Posterior vena cava (tissue), 2 donors: ENCODE measurements at regions not wholly inside any gene's neighbourhood (a gene's known extent, or its start where the extent isn't known, plus 50 kb on each side); places are given as distances from the start of the nearest gene placed in this dataset.
"Not testable (repeated sequence)": the region's sequence is repeated elsewhere in the genome, so short reads cannot be mapped to it uniquely, and the experiment has no call there.

Experiments used
- DNase-seq: peaks from one replicate; pipeline ENCODE4 v3.0.0-alpha.2; 2020; ENCODE audit warnings: low spot score
- intact Hi-C, 2 donors: fragments of 100-400 bp; cut with DNase I; formaldehyde crosslinking; loops; one replicate each; pipeline versions ENCODE4 v1.14.1 to v1.14.2; 2022 to 2023
- donor health status: DM: yes; HTN: yes; CAD: no.
- donor health status: DM: yes; HTN: yes; CAD: no.

DNA sequence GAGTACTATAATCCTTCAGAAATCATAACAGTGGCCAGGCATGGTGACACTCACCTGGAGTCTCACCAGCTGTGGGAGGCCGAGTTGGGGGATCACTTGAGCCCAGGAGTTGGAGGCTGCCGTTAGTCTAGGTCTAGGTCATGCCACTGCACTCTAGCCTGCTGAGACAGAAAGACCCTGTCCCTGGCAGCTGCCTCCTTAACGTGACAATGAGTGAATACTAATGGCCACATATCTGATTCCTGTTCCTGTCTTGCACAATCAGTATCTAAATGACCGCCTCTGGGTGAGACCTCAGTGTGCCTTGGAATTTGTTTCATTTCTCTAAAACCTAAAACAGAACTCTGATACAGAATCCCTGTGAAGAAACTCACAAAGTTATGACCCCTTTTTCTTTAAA is 131.0 kb upstream of the DAB2 start:
- no peak for DNase-seq
- intact Hi-C loops = no loop called here

DNA sequence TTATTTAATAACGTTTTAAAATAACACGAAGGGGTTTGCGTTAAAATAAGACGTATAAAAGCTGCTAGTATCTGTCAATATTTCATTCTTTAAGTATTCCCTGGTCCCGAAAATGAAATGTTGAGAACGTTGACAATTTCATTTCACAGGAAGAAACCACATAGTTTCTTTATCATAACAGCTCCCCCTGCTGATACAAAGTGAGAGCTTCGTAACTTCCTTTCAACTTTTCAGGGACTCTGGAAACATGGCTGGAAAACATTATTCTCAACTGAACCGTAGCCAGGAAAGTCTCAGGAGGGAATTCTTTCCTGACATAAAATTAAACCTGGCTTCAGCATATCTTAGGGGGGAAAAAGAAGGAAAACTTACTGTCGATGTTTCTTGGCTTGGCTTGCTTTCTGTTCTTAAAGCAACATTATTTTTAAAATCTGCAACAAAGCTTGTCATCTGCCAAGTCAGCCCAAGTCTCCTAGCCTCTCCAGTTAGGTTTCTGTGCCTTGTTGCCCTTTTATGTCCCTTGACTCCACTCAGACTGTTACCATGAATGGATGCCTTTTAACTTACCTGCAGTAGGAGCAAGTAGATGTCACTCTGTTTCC is 122.9 kb upstream of the DAB2 start:
- intact Hi-C loops = loop anchor here in 1 of 2 donors (10.0 kb wide), 1 partner anchor 333 kb away; the partner anchor contains the start of gene FYB1
- DNase-seq = no peak

- intact Hi-C loops = loop anchor here in 1 of 2 donors (10.0 kb wide), 1 partner anchor 330 kb away; the partner anchor contains the start of gene FYB1
- DNase-seq = no peak
Measured at GRCh38 chr5:39544941-39545340, 120.2 kb upstream of the DAB2 start.

DNA sequence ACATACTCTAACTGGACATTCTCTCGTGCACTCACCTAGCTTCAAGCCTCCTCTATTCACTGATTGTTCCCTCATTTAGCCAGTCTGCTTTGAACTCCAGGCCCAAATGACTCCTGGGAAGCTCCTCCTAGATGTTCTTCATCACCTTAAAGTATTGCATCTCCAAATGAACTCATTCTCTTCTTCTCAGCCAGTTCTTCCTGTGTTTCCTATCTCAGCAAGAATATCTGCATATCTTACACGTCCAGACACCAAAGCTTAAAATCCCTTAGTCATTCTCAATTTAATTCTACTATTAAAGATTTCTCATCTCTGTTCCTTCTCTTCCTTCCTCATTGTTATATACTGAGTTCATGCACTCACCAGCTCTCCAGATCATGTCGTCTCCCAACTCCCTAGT is 118.6 kb upstream of the DAB2 start:
- no peak for DNase-seq
- intact Hi-C loops = loop anchor here in 1 of 2 donors (10.0 kb wide), 1 partner anchor 329 kb away; the partner anchor contains the start of gene FYB1

DNA sequence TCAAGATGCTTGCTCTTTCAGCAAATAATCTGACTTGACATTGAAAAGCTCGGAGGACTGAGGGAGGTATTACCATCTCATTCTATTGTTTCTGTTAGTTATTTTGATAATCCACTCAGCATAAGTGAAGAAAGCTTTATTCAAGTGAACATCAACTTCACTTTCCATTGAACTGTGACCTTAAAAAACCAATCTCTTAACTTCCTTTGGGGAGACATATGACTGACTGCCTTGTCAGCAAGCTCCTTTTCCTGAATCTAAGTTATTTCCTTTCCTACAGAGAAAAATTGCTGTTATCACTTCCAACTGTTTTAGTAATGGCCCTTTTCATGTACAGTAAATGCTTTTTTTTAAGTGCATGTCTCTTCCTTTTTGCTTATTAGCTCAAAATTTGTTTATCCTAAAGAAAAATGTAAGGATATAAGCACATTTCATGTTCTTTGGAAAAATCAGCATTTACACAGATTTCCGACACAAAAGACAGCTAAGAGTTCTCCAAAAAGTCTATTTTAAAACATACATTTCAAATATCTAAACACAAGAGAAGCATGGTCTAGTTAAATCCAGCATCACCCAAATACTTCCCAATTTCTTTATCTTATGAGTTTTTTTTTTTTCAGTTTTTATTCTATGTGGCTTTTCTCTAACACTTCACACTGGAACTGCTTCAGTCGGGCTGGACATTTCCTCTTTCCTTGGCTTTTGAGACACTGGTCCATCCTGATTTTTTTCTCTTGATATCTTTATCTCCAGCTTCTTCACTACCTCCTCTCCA is 117.9 kb upstream of the DAB2 start:
- intact Hi-C loops = loop anchor here in 1 of 2 donors (10.0 kb wide), 1 partner anchor 328 kb away; the partner anchor contains the start of gene FYB1
- DNase-seq = no peak

GRCh38 chr5:39541920-39542319 is 117.1 kb upstream of the DAB2 start:
- no peak for DNase-seq
- intact Hi-C loops = loop anchor here in 1 of 2 donors (10.0 kb wide), 1 partner anchor 327 kb away; the partner anchor contains the start of gene FYB1

- intact Hi-C loops = no loop called here
Measured at GRCh38 chr5:39539470-39539869, 114.7 kb upstream of the DAB2 start.

DNA sequence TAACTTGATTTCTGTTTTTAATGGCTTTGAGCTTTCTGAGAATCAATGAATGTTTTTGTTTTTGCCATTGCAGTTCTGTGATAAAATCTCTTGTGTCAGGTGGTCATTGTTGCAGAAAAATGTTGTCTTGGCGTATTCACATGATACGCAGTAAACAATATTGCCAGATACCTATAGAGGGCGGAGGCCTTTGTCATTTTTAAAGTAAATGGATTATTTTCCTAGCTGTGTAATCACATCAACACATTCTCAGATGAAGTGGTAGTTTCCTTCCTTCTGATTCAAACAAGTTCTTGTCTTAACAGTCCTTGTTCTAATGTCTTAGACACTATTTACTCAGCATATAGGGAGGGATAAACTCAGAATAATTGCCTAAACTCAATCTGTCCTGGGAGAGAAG is 109.9 kb upstream of the DAB2 start:
- intact Hi-C loops = no loop called here
- DNase-seq = no peak

More at GRCh38 chr5:39539470-39539869, 114.7 kb upstream of the DAB2 start:
- no peak for DNase-seq

GRCh38 chr5:39533749-39534148 is 109.0 kb upstream of the DAB2 start:
- intact Hi-C loops = no loop called here
- no peak for DNase-seq

DNA sequence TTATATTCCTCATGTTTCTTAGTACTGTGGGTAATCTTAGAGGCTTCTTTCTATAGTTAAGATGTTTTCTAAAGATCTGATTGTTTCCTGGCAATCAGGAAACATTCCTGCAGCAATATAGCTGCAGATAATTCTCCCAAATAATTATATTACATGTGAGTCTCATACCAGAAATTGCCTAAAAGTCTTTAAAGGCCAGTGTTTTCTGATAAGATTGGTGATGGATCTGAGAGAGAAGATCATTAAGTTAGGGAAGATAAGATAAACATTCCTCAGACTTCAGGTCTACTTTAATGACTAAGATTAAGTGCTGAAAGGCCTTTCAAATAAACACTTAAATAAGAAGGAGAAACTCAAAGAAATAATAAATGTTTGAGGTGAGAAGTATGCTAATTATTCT is 107.7 kb upstream of the DAB2 start:
- DNase-seq = no peak
- intact Hi-C loops = no loop called here

GRCh38 chr5:39531306-39531705 is 106.5 kb upstream of the DAB2 start:
- no peak for DNase-seq
- intact Hi-C loops = no loop called here

GRCh38 chr5:39526914-39527477 is 102.2 kb upstream of the DAB2 start:
- no peak for DNase-seq
- intact Hi-C loops = no loop called here

GRCh38 chr5:39525781-39526180 is 101.0 kb upstream of the DAB2 start:
- intact Hi-C loops, DNase-seq: not testable (repeated sequence)

DNA sequence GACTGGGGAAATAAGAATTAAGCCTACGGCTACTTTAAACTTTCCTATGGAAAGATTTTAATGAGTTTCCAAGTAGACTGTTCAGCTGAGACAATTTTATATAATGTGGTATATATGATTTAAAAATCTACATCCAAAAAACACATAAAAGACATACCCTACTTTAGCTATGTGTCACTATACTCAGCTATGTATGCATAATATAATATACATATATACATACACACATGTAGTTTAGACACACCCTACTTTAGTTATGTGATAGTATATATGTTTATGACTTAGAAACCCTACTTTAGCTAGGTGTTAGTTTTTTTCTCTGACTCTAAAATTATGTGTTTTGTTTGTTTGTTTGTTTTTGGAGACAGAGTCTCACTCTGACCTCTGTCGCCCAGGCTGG is 100.5 kb upstream of the DAB2 start:
- intact Hi-C loops = no loop called here
- DNase-seq = no peak

DNA sequence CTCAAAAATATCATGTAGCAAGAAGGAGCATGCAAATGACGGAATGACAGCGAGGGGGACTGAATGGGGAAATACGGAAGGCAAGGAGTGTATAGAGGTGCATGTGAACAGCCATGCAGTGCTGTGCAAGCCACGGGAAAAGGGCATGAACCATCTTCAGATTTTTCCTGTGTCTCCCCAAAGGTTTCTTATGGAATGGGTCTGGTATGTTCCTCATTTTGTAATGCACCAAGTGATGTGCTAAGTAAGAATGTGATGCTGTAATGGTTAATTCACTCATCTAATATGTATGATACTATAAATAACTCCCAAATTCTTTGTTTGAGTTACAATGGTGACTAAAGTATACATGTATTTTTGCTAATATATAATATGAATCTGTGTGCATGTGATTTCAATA is 99.0 kb upstream of the DAB2 start:
- DNase-seq = no peak
- intact Hi-C loops = no loop called here

DNA sequence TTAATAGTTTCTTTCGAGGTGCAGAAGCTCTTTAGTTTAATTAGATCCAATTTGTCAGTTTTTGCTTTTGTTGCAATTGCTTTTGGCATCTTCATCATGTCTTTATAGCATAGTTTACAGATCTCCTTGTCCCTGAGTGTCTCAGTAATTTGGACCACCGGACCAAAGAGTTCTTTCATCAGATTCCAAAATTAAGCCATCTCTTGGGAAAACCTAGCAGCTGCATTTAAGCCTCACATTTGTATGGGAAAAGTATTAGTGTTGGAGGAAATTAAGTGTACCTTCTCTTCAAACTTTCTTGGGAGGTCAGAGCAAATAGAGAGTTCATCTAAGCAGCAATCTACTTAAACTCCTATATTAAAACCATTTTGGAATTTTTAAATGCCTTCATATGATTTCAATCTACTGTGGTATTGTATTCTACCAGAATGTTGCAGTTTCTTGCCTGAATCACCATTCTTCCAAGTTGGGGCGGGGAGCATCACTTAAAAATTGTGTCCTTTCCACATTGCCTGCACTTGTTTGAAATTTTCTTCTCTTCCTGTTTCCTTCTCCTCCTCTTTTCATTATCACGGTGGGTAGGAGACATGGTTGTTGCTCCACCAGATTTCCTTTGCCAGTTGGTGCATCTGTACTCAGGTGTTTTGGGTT is 97.3 kb upstream of the DAB2 start:
- intact Hi-C loops = no loop called here

GRCh38 chr5:39521098-39521860 is 96.5 kb upstream of the DAB2 start:
- no peak for DNase-seq
- intact Hi-C loops = no loop called here

More for the DNA sequence above, 97.3 kb upstream of the DAB2 start:
- DNase-seq = no peak

- no peak for DNase-seq
Measured at GRCh38 chr5:39520232-39520572, 95.4 kb upstream of the DAB2 start.

GRCh38 chr5:39519566-39520231 is 94.9 kb upstream of the DAB2 start:
- DNase-seq = no peak
- intact Hi-C loops = no loop called here

More at GRCh38 chr5:39520232-39520572, 95.4 kb upstream of the DAB2 start:
- intact Hi-C loops = no loop called here
